ENCODE measurements at regions not wholly inside any gene's neighbourhood (a gene's known extent, or its start where the extent isn't known, plus 50 kb on each side); places are given as distances from the start of the nearest gene placed in this dataset.
"Not testable (repeated sequence)": the region's sequence is repeated elsewhere in the genome, so short reads cannot be mapped to it uniquely, and the experiment has no call there.

GRCh38 chr7:81433206-81433605, 336.6 kb downstream of the HGF start:
- no peak for DNase-seq (ENCODE audit: low spot score)

- no peak for DNase-seq (ENCODE audit: low spot score)
These were observed 339.1 kb downstream of the HGF start for GRCh38 chr7:81430761-81431160.

DNA sequence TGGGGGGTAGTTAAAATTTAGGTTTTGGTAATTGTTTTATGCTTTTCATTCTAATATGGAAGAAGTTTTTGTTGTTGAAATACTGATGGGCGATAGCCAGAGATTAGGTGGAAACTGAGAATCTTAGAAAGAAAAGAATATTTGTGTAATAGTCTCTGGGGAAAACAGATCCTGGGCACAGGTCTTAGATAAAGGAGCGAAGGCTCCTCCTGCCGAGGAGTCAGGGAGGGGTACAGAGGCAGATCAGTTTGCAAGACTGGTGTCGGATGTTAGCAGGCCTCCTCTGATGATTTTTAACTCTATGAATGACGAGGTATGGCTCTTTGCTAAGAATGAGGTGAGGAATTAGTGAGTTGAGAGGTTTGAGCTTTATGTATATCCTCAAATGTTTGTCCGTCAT, 339.7 kb downstream of the HGF start:
- DNase-seq (ENCODE audit: low spot score): no peak

GRCh38 chr7:81427461-81427860, 342.4 kb downstream of the HGF start:
- no peak for DNase-seq (ENCODE audit: low spot score)

- no peak for DNase-seq (ENCODE audit: low spot score)
These were observed 349.2 kb downstream of the HGF start for GRCh38 chr7:81420526-81421226.

- no peak for DNase-seq (ENCODE audit: low spot score)
These were observed 350.1 kb downstream of the HGF start for GRCh38 chr7:81419731-81420130.

- no peak for DNase-seq (ENCODE audit: low spot score)
These were observed 353.2 kb downstream of the HGF start for GRCh38 chr7:81416659-81417058.

DNA sequence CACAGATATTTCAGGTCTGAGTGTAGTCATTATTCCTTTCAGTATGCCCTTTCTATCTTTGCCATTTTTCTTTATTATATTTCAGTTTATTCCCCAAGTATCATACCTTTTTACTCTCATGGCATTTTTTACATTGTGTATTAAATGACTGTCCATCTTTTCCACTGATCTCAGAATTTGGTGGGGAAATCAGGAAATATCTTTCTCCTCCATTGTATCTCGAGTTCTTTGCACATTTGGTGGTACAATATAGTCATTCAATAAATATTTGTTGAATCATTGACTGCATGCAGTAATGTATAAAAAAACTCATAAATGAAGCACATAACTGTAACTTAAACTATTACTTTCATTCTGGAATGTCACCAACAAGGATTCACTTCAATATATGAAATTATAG, 354.7 kb downstream of the HGF start:
- no peak for DNase-seq (ENCODE audit: low spot score)

GRCh38 chr7:81414411-81414810, 355.4 kb downstream of the HGF start:
- no peak for DNase-seq (ENCODE audit: low spot score)

DNA sequence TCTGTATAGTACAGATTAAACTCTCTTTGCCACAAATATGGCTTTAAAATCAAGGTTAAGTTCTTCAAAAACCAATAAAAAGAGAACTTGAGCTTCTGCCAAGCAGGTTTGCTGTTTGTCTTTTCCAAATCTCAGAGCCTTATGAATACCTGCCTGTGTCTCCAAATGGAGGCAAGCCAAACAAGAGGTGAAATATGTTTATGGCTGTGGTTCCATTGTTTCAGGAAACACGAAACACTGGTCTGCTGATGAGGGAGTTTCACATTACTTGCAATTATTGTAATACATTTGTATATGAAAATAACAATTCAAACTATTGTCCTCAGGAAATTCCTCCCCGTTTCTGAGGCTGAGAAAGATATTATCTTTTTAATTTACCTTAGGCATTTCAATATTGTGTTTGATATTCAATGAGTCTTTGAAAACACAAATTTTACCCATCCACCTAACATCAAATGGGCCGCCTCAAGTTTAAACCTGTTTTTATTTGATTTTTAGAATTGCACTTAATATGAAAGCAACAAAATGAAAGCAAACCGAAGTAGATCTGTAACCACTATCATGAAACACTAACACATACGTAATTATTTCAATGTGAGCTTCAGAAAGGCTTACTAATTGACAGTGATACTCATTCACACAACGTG, 359.3 kb downstream of the HGF start:
- no peak for DNase-seq (ENCODE audit: low spot score)

- DNase-seq (ENCODE audit: low spot score): no peak
These were observed 361.1 kb downstream of the HGF start for GRCh38 chr7:81408728-81409127.

DNA sequence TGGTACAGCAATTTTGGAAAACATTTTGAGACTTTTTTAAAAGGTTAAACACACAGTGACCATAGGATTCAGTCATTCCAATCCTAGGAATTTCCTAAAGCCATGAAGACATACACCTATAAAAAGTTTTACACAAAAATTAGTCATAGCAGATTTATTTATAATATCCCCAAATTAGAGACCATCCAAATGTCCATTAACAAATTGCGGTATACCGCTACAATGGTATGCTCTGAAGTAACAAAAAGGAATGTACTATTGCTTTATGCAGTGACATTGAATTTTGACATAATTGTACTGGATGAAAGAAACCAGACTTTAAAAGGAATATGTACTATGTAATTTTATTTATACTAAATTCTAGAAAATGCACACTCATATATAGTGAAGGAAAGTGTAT, 362.8 kb downstream of the HGF start:
- DNase-seq (ENCODE audit: low spot score): no peak

DNA sequence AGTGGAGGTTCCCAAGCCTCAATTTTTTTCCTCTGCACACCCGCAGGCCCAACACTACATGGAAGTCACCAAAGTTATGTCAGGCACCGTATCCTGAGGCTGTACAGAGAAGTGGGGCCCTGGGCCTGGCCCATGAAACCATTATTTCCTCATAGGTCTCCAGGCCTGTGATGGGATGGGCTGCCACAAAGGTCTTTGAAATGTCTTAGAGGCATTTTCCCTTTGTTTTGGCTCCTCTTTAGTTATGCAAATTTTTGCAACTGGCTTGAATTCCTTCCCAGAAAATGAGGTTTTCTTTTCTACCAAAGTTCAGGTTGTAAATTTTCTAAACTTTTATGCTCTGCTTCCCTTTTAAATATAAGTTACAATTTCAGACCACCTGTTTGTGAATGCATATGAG, 365.2 kb downstream of the HGF start:
- DNase-seq (ENCODE audit: low spot score): no peak

GRCh38 chr7:81402227-81402626, 367.6 kb downstream of the HGF start:
- DNase-seq (ENCODE audit: low spot score): no peak

DNA sequence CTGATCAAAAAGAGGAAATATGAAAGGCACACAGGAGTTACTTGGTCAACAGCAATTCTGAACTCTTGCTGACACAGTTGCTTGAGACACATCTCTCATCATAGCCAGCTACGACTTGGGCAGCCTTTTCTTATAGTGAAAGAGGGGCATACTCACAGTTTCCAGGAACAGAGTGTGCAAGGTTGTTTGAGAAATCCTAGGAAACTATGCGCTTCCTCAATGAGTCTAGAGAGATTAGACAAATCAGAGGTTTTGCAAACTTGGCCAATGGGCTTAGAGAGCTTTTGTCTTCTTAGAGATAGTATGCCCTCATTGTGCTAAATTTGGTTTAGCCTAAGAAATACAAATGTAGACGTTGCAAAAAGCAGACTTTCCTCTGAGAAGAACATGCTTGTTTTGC, 370.4 kb downstream of the HGF start:
- DNase-seq (ENCODE audit: low spot score): no peak

DNA sequence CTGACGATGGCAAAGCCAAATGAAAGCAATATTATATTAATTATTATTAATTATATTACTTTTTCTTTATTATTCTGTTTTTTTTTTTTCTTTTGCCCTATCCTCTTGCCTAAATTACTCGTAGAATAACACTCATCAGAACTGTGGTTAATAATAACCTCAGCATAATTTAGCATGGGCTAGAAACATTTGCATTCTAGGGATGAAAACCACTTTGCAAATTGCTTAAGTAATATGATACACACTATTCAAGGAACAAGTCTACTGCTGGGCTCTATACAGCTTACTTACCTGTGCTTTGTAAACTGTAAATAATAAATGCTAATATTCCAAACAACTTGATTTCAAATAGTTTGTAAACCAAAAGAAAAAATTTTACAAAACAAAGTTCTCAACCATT, 375.8 kb downstream of the HGF start:
- DNase-seq (ENCODE audit: low spot score): no peak

DNA sequence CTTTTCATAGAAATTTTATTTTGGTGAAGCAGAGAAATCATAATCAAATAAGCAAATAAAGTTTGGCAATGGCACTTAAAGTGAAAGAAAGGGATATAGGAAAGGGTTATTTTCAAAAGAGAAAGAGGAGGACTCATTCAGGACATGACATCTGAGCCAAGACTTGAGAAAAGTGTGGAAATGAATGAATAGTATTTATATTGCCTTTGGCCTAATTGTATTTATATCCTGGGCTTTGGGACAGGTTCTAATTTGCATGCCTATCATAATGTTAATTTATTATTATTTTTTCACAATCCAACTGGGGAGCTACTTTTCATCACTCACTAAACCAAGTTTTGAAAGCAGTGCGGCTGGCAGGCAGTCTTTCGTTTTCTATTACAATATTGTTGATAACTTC, 376.8 kb downstream of the HGF start:
- DNase-seq (ENCODE audit: low spot score): no peak

- no peak for DNase-seq (ENCODE audit: low spot score)
These were observed 384.5 kb downstream of the HGF start for GRCh38 chr7:81385370-81385769.

GRCh38 chr7:81383846-81384245, 386.0 kb downstream of the HGF start:
- no peak for DNase-seq (ENCODE audit: low spot score)

DNA sequence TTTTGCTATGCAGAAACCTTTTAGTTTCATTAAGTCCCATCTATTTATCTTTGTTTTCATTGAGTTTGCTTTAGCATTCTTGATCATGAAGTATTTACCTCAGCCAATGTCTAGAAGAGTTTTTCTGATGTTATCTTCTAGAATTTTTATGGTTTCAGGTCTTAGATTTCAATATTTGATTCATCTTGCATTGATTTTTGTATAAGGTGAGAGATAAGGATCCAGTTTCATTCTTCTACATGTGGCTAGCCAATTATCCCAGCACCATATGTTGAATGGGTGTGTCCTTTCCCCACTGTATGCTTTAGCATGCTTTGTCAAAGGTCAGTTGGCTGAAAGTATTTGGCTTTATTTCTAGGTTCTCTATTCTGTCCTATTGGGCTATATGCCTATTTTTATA, 395.2 kb downstream of the HGF start:
- DNase-seq (ENCODE audit: low spot score): not testable (repeated sequence)

GRCh38 chr7:81370822-81371221, 399.0 kb downstream of the HGF start:
- DNase-seq (ENCODE audit: low spot score): no peak

DNA sequence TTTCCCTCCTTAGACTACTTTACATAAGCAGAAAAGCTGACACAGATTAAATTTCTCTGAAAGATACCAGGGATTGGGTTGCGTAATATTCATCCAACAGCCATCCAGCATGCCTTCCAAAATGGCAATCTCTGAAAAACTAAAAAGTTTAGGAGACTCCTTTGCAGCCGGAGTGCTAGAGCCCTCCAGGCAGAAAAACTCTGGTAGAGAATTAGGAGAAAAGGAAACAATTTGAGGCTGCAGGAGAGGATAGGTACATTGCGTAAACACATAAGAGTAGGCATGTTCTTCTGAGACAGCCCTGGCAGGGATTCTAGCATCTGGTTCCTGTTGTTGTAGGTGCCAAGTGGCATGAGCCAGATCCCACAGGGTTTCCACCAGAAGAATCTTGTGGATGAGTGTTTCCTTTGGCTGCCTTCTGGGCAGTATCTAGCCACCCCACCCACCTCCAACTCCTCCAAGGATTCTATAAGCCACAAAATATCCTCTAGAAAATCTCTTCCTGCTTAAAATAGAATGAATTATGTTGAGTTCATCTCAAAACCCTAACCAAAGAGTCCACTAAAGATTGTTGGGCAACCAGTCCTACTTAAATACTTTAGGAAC, 402.4 kb downstream of the HGF start:
- DNase-seq (ENCODE audit: low spot score): no peak

DNA sequence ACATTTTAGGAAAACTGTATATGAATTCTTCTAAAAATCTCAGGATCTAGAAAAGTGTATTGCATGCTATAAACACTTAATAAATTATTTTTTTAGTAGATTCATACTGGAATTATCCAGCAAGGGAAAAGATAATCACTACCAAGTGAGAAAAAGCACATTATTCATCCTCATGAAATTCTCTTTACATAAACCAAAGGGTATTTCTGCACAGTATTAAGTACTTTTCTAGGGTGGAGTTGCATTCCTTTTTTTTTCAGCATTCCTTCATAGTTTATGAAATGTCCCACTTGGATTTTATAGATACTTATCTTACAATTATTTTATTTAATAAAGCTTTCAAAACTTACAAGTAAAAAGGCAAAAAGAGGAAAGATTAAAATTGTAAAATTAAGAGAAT, 403.3 kb downstream of the HGF start:
- no peak for DNase-seq (ENCODE audit: low spot score)
